ENCODE measurements at regions not wholly inside any gene's neighbourhood (a gene's known extent, or its start where the extent isn't known, plus 50 kb on each side); places are given as distances from the start of the nearest gene placed in this dataset.

- no peak overlapping the region for H2BK15ac ChIP-seq (ENCODE audit: low read length)
- POLR2A ChIA-PET (ENCODE audit: partially characterized antibody) = no interaction called here
- no peaks in the 10 kb centered on the region for H3K27me3 ChIP-seq (replicated peaks in 1 of 4; ENCODE audit: control insufficient read depth in 3 of 4, extremely low read depth in 1 of 4, insufficient read depth in 3 of 4, low read length in 3 of 4)
- no peaks in the 10 kb centered on the region for H3K36me3 ChIP-seq (ENCODE audit: control insufficient read depth in 2 of 4, insufficient read depth in 4 of 4, low read length in 3 of 4)
- no peaks in the 10 kb centered on the region for H3K79me2 ChIP-seq (ENCODE audit: control insufficient read depth in 1 of 2, insufficient read depth in 2 of 2, low read length in 2 of 2)
- H3K23me2 ChIP-seq (ENCODE audit: low read depth, low read length) = no peaks in the 10 kb centered on the region; the same call in 1 of the 2 replicates
- no peak overlapping the region for H3K56ac ChIP-seq (replicated peaks; ENCODE audit: insufficient read length, low read depth, low read length)
- H3K4ac ChIP-seq (replicated peaks; ENCODE audit: insufficient read length, low read depth, low read length) = no peak overlapping the region
- H2BK20ac ChIP-seq (ENCODE audit: low read length) = no peak overlapping the region
- 94% methylated on average over 3 of the region's 3 CpGs; no CpG with 5 or more reads in 1 of the 2 experiments for WGBS, 2 experiments (ENCODE audit: extremely low coverage in 1 of 2, insufficient coverage in 1 of 2, insufficient read length in 1 of 2, insufficient replicate concordance in 2 of 2, low coverage in 1 of 2, low lambda C conversion rate in 2 of 2, missing lambda C conversion rate in 1 of 2)
- no peaks in the 10 kb centered on the region for H3K9me3 ChIP-seq (ENCODE audit: insufficient read depth in 2 of 2, low read depth in 1 of 2, low read length in 1 of 2)
- H3K4me3 ChIP-seq (ENCODE audit: extremely low read depth in 1 of 4, insufficient read depth in 2 of 4, low read depth in 3 of 4, low read length in 4 of 4) = no peak overlapping the region
- no peak overlapping the region for H2AK5ac ChIP-seq (ENCODE audit: low read depth, low read length)
- no peak overlapping the region for H3K14ac ChIP-seq (ENCODE audit: insufficient read length)
- CTCF ChIA-PET (ENCODE audit: partially characterized antibody) = no interaction called here
- no peak overlapping the region for H4K8ac ChIP-seq (ENCODE audit: extremely low read depth, insufficient read depth, low read length)
- no peaks in the 10 kb centered on the region for H3K79me1 ChIP-seq (ENCODE audit: low read depth, low read length)
- DNase-seq (ENCODE audit: low read depth in 1 of 2, low spot score in 2 of 2) = no peak
- no peak overlapping the region for H2BK12ac ChIP-seq (ENCODE audit: low read depth, low read length)
- H3K27ac ChIP-seq (ENCODE audit: low read depth, low read length) = no peak overlapping the region
- H3K4me1 ChIP-seq (replicated peaks in 1 of 4; ENCODE audit: control insufficient read depth in 3 of 4, insufficient read depth in 4 of 4, low read length in 3 of 4) = no peaks in the 10 kb centered on the region
- no peak overlapping the region for H3K18ac ChIP-seq (ENCODE audit: extremely low read depth, low read length)
- TF ChIP-seq GTF2F1 (IDR thresholded peaks at IDR 0.05; ENCODE audit: borderline replicate concordance, low read depth, low read length) = no peak
- no peak for TF ChIP-seq SAP30 (IDR thresholded peaks at IDR 0.05; ENCODE audit: insufficient read depth, insufficient replicate concordance, low read length)
- no peak for TF ChIP-seq SIN3A (conservative IDR thresholded peaks at IDR 0.05 in 1 of 2, IDR thresholded peaks at IDR 0.05 in 1 of 2; ENCODE audit: low read depth in 1 of 2, low read length in 2 of 2)
- no peak overlapping the region for H2BK120ac ChIP-seq (replicated peaks; ENCODE audit: low read depth, low read length)
- no peak overlapping the region for H2BK5ac ChIP-seq (ENCODE audit: low read depth, low read length)
- no peaks in the 10 kb centered on the region for H4K20me1 ChIP-seq (replicated peaks in 1 of 2; ENCODE audit: control insufficient read depth in 1 of 2, insufficient read depth in 2 of 2, low read length in 2 of 2)
- no peak overlapping the region for H4K5ac ChIP-seq (ENCODE audit: insufficient read length, low read depth, low read length)
- no peak for FAIRE-seq
- no peak overlapping the region for H3K23ac ChIP-seq (ENCODE audit: insufficient read length)
- no peak overlapping the region for H4K91ac ChIP-seq (replicated peaks; ENCODE audit: insufficient read length, low read length)
- H3K9ac ChIP-seq (replicated peaks in 1 of 4; ENCODE audit: extremely low read depth in 1 of 4, low read depth in 3 of 4, low read length in 3 of 4) = no peak overlapping the region
- no peak overlapping the region for H3K4me2 ChIP-seq (ENCODE audit: insufficient read depth in 1 of 2, low read depth in 2 of 2, low read length in 2 of 2)
- 0 out of 2 replicates have a peak overlapping the region, but pooled peaks have one; percentile 36 for H2AFZ ChIP-seq (ENCODE audit: low read length)
Observed at GRCh38 chr3:88879905-88880304, 227.5 kb upstream of the EPHA3 start.

Data from H1 (cell line).